ENCODE measurements at regions not wholly inside any gene's neighbourhood (a gene's known extent, or its start where the extent isn't known, plus 50 kb on each side); places are given as distances from the start of the nearest gene placed in this dataset.
"Not testable (repeated sequence)": the region's sequence is repeated elsewhere in the genome, so short reads cannot be mapped to it uniquely, and the experiment has no call there.

DNA sequence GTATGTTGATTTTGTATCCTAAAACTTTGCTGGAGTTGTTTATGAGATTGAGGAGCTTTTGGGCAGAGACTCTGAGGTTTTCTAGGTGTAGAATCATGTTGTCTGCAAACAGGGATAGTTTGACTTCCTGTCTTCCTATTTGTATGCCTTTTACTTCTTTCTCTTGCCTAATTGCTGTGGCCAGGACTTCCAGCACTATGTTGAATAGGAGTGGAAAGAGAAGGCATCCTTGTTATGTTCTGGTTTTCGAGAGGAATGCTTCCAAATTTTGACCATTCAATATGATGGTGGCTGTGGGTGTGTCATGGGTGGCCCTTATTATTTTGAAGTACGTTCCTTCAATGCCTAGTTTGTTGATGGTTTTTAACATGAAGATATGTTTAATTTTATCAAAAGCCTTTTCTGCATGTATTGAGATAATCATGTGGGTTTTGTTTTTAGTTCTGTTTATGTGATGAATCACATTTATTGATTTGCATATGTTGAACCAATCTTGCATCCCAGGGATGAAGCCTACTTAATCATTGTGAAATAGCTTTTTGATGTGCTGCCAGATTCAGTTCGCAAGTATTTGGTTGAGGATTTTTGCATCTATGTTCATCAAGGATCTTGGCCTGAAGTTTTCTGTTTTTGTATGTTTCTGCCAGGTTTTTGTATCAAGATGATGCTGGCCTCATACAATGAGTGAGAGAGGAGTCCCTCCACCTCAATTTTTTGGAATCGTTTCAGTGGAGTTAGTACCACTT is 188.1 kb downstream of the MINAR1 start:
- H3K4me3 ChIP-seq, result no peak overlapping the region
- peak; percentile 9 for DNase-seq
- H3K27me3 ChIP-seq, result no peaks in the 10 kb centered on the region
- H3K9me3 ChIP-seq, result no peaks in the 10 kb centered on the region
- H3K36me3 ChIP-seq, result no peaks in the 10 kb centered on the region

DNA sequence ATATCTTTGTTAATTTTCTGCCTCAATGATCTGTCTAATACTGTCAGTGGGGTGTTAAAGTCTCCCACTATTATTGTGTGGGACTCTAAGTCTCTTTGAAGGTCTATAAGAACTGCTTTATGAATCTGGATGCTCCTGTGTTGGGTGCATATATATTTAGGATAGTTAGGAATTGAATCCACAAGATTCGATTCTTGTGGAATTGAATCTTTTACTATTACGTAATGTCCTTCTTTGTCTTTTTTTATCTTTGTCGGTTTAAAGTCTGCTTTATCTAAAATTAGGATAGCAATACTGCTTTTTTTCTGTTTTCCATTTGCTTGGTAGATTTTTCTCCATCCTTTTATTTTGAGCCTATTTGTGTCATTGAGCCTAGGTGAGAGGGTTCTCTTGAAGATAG is 189.7 kb downstream of the MINAR1 start:
- not testable (repeated sequence) for H3K4me3 ChIP-seq, H3K9me3 ChIP-seq, H3K27me3 ChIP-seq, DNase-seq, H3K36me3 ChIP-seq

GRCh38 chr15:79623488-79623887 is 191.4 kb downstream of the MINAR1 start:
- H3K4me3 ChIP-seq, result no peak overlapping the region
- H3K36me3 ChIP-seq, result no peaks in the 10 kb centered on the region
- H3K27me3 ChIP-seq, result no peaks in the 10 kb centered on the region
- DNase-seq, result no peak
- peaks cover 2% of the 10 kb centered on the region for H3K9me3 ChIP-seq

DNA sequence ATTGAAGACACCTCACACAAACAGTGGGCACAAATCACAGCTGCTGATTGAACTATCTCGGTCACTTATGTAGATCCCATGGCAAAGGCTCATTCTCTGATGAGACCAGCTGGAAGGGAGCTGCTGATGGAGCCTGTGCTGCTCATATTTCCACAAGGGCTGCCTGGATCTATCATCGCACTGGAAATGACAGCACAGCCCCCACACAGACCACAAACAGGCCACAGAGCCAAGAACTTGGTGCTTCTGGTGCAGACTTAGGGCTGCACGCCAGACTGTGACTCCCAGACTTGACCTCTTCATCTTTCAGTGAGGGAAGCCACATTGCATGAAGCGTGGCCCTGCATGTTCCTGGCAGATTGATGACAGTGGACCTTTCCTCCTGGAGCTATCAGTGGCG is 197.6 kb downstream of the MINAR1 start:
- DNase-seq, result peak; percentile 65
- Histone ChIP-seq H3K4me3 (no peak overlapping the region), H3K36me3 (no peaks in the 10 kb centered on the region), H3K27me3 (no peaks in the 10 kb centered on the region), H3K9me3 (peaks cover 5% of the 10 kb centered on the region)

GRCh38 chr15:79632457-79632856 is 200.3 kb downstream of the MINAR1 start:
- no peak overlapping the region for H3K4me3 ChIP-seq
- H3K9me3 ChIP-seq, result 0 out of 2 replicates have a peak, but pooled peaks cover 4% of the 10 kb centered on the region
- no peaks in the 10 kb centered on the region for H3K27me3 ChIP-seq
- DNase-seq, result no peak
- H3K36me3 ChIP-seq, result no peaks in the 10 kb centered on the region

GRCh38 chr15:79635149-79635771 is 203.1 kb downstream of the MINAR1 start:
- Histone ChIP-seq H3K9me3 (0 out of 2 replicates have a peak, but pooled peaks cover 4% of the 10 kb centered on the region), H3K4me3 (no peak overlapping the region), H3K27me3 (no peaks in the 10 kb centered on the region), H3K36me3 (no peaks in the 10 kb centered on the region)
- no peak for DNase-seq

DNA sequence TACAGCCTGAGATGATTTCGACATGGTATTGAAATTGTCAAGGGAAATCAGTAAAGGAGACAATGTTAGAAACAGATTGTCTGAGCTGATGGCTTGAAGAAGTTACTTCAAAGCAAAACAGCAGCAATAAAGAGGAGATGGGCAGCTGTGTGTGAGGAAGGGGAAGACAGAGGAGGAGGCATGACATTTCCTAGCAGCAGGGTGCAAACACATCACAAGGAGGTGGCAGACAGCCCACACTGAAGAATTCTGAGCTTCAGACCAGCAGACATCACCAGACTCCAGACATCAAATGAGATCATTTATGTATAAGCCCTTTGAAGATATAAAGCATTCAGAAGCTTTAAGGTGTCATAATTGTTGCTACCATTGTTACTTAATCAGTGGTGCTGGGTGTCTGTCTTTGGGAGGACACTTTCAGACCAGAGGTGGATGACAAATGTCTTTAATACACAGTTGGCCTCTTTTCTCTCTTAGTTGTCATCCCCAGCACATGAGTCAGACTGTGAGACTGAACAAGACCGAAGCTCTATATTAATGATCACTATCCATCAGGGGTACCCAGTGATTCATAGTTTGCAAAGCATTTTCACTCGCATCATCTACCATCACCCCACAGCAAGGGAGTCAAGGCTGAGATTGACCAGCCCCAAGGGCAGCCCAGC is 203.9 kb downstream of the MINAR1 start:
- Histone ChIP-seq H3K9me3 (0 out of 2 replicates have a peak, but pooled peaks cover 4% of the 10 kb centered on the region), H3K4me3 (no peak overlapping the region), H3K27me3 (no peaks in the 10 kb centered on the region), H3K36me3 (no peaks in the 10 kb centered on the region)
- peak; percentile 57 for DNase-seq

GRCh38 chr15:79640206-79640605 is 208.1 kb downstream of the MINAR1 start:
- no peak overlapping the region for H3K4me3 ChIP-seq
- H3K36me3 ChIP-seq, result no peaks in the 10 kb centered on the region
- no peaks in the 10 kb centered on the region for H3K9me3 ChIP-seq
- DNase-seq, result peak; percentile 92
- H3K27me3 ChIP-seq, result no peaks in the 10 kb centered on the region

GRCh38 chr15:79641841-79642240 is 209.7 kb downstream of the MINAR1 start:
- H3K9me3 ChIP-seq, result 0 out of 2 replicates have a peak, but pooled peaks cover 3% of the 10 kb centered on the region
- no peaks in the 10 kb centered on the region for H3K27me3 ChIP-seq
- no peak for DNase-seq
- no peaks in the 10 kb centered on the region for H3K36me3 ChIP-seq
- no peak overlapping the region for H3K4me3 ChIP-seq

- Histone ChIP-seq H3K9me3 (0 out of 2 replicates have a peak, but pooled peaks cover 3% of the 10 kb centered on the region), H3K4me3 (no peak overlapping the region), H3K36me3 (no peaks in the 10 kb centered on the region), H3K27me3 (no peaks in the 10 kb centered on the region)
- DNase-seq, result no peak
These were observed 211.3 kb downstream of the MINAR1 start for GRCh38 chr15:79643393-79643792.

DNA sequence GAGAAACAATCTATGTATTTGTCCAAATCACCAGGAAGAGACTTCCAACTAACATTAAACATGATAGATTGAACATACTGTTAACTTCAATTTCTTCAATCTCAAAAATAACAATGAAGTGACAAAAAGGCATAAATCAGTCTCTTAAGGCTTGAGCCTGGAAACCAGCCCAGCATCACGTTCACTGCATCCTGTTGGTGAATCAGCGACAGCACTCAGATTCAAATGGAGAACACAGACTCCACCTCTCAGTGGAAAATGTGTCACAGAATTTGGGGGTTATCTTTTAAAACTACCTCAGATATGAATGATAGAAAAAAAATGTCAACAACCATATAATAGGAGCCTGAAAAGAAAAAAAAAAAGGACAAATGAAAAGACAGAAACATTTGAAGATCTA is 212.0 kb downstream of the MINAR1 start:
- no peak overlapping the region for H3K4me3 ChIP-seq
- no peaks in the 10 kb centered on the region for H3K27me3 ChIP-seq
- 0 out of 2 replicates have a peak, but pooled peaks cover 3% of the 10 kb centered on the region for H3K9me3 ChIP-seq
- DNase-seq, result peak; percentile 82
- no peaks in the 10 kb centered on the region for H3K36me3 ChIP-seq

DNA sequence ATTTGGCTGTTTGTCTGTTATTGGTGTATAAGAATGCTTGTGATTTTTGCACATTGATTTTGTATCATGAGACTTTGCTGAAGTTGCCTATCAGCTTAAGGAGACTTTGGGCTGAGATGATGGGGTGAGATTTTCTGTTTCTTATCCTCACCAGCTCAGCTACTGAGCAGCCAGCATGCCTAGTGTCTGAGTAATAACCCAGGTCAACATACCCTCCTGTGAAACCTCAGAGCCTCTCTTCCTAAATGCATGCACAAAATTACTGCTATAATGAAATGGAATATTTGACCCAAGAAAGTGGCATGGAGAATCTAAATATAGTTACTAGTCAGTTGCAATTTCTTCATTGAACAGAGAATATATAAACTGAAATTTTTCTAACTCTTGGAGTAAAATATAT is 220.8 kb downstream of the MINAR1 start:
- not testable (repeated sequence) for H3K4me3 ChIP-seq, H3K36me3 ChIP-seq, H3K9me3 ChIP-seq, H3K27me3 ChIP-seq
- peak; percentile 50 for DNase-seq

- DNase-seq, result peak; percentile 25
- no peak overlapping the region for H3K4me3 ChIP-seq
- no peaks in the 10 kb centered on the region for H3K27me3 ChIP-seq
- peaks cover 5% of the 10 kb centered on the region for H3K9me3 ChIP-seq
- H3K36me3 ChIP-seq, result no peaks in the 10 kb centered on the region
These were observed 221.4 kb downstream of the MINAR1 start for GRCh38 chr15:79653533-79653932.

DNA sequence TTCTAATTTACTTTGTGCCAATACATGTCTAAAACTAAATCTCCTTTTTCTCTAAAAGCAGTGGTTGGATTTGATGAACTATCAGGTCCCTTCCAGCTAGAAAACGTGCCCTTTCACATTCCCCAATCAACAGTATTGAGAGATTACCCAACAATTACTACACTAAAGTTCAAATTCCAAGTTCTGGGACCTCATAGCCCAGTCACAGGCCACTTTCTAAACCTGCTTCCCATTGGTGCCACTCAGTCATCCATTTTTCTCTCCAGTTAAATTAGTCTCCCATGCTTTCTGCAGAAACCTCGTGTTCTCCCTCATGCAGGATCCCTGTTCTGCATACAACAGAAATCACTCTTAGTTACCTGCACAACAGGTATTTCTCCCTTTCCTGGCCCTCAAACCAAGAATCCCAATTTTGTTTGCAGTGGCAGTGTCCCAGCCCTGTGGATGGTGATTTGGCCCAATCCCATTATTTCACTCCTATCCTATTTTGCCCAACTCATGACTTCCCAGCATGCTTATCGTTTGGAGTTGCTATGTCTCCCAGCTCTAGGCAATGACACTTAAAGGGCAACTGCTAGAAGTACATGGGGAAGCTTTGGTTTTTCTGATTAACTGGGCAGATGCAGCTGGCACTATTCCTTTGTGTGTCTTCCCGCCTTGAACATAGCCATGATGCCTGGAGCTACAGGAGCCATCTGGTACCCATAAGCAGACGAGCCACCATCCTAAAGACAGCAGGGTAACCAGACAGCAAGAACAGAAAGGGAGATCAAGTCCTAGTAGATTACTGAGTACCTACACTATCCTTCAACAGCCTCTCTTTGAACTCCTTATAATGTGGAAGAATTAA is 224.2 kb downstream of the MINAR1 start:
- no peak overlapping the region for H3K4me3 ChIP-seq
- H3K27me3 ChIP-seq, result no peaks in the 10 kb centered on the region
- H3K36me3 ChIP-seq, result no peaks in the 10 kb centered on the region
- DNase-seq, result no peak
- H3K9me3 ChIP-seq, result peaks cover 5% of the 10 kb centered on the region

DNA sequence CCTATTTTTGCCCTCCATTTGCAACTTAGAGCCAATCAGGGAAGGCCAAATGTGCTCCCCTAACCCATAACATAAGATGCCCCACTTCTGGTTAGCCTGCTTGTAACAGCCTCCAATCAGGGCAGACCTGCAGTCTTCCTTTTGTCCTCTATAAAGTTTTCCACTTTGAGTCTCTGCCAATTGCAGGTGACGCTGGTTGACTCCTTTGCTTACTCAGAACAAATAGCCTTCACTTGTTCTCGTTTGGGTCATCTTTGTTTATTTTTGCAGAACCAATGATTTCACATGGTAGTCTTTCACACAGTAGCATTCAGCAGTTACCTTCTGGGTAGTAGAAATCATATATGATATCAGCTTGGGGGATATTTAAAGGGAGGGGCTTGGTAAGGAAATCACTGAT is 225.6 kb downstream of the MINAR1 start:
- Histone ChIP-seq H3K36me3 (no peaks in the 10 kb centered on the region), H3K27me3 (no peaks in the 10 kb centered on the region), H3K4me3 (no peak overlapping the region), H3K9me3 (no peaks in the 10 kb centered on the region; the same call in 1 of the 2 replicates)
- no peak for DNase-seq

- no peaks in the 10 kb centered on the region for H3K27me3 ChIP-seq
These were observed 227.6 kb downstream of the MINAR1 start for GRCh38 chr15:79659691-79660090.

DNA sequence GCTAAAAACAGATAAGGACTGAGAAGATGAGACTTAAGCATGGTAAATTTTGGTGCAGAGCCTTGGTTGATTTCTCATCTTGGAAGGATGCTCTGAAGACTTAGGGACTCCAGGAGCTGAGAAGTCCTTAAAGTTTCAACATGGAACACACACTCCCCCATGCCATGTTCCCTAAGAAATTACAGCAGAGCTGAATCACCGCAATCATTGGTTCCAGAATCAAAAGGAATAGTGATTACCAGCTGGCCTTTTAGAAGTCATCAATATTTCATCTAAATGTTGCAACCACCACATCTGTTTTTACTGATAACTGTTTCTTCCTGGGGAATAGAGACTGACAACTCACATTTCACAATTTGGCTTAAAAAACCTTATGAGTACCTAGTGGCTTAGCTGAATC is 229.3 kb downstream of the MINAR1 start:
- Histone ChIP-seq H3K4me3 (no peak overlapping the region), H3K27me3 (no peaks in the 10 kb centered on the region), H3K9me3 (no peaks in the 10 kb centered on the region; the same call in 1 of the 2 replicates), H3K36me3 (no peaks in the 10 kb centered on the region)
- DNase-seq, result no peak

More at GRCh38 chr15:79659691-79660090, 227.6 kb downstream of the MINAR1 start:
- no peak for DNase-seq
- Histone ChIP-seq H3K9me3 (no peaks in the 10 kb centered on the region; the same call in 1 of the 2 replicates), H3K4me3 (no peak overlapping the region), H3K36me3 (no peaks in the 10 kb centered on the region)
